SK-N-SH (cell line): ENCODE measurements at regions not wholly inside any gene's neighbourhood (a gene's known extent, or its start where the extent isn't known, plus 50 kb on each side); places are given as distances from the start of the nearest gene placed in this dataset.
A peak's percentile ranks its signal among the peaks of the same experiment; 100 is the strongest.

Experiments
- CTCF ChIA-PET: fragments of 300-600, 350-600 bp; formaldehyde crosslinking; extraction: SDS; loops from one replicate; lab custom pipeline; 2021; lab: Yijun Ruan, JAX
- POLR2A ChIA-PET: fragments of 350-600 bp; sonication (Branson Sonifier 250); formaldehyde crosslinking; extraction: SDS; loops from one replicate; lab custom pipeline; 2020; ENCODE audit warnings: antibody characterized with exemption, inconsistent platforms; lab: Yijun Ruan, JAX
- DNase-seq: peaks from one replicate; pipeline ENCODE4 v3.0.0; 2012
- H2AFZ ChIP-seq: fragments of 200-600 bp; sonication (generic); 2 replicates; pipeline ENCODE4 v1.8.1; 2016; ENCODE audit warnings: antibody characterized with exemption, mild to moderate bottlenecking, low read depth
- H3F3A ChIP-seq: fragments of 200-600 bp; sonication (generic); replicated peaks from 2 replicates; pipeline ENCODE3; 2016; ENCODE audit warnings: antibody characterized with exemption, mild to moderate bottlenecking; ENCODE audit not compliant: insufficient read depth
- H3K27ac ChIP-seq, 2 experiments: fragments of 200-500 bp in 1 of 2; fragments of 200-600 bp in 1 of 2; sonication (Bioruptor generic) in 1 of 2; sonication (generic), shearing (Covaris generic) in 1 of 2; 2 replicates each; pipeline versions ENCODE4 v1.5.1 to v1.6.1; 2014 to 2016; ENCODE audit warnings: low read depth in 2 of 2, inconsistent platforms in 1 of 2, low read length in 1 of 2, mild to moderate bottlenecking in 1 of 2, mixed read lengths in 1 of 2
- H3K27me3 ChIP-seq: fragments of 200-600 bp; sonication (generic), shearing (Covaris generic); 2 replicates; pipeline ENCODE4 v1.6.1; 2016; ENCODE audit warnings: mixed run types; ENCODE audit not compliant: insufficient read depth
- H3K36me3 ChIP-seq, 2 experiments: fragments of 200-500 bp in 1 of 2; fragments of 200-600 bp in 1 of 2; sonication (Bioruptor generic) in 1 of 2; sonication (generic) in 1 of 2; replicated peaks in 1 of 2; 2 replicates each; pipeline versions ENCODE3 to v1.5.1; 2014 to 2016; ENCODE audit warnings: low read length in 1 of 2, mild to moderate bottlenecking in 1 of 2; ENCODE audit not compliant: insufficient read depth in 2 of 2, control insufficient read depth in 1 of 2
- H3K4me1 ChIP-seq, 2 experiments: fragments of 200-500 bp in 1 of 2; fragments of 200-600 bp in 1 of 2; sonication (Bioruptor generic) in 1 of 2; sonication (generic), shearing (Covaris generic) in 1 of 2; 2 replicates each; pipeline versions ENCODE4 v1.5.1 to v1.6.1; 2014 to 2016; ENCODE audit warnings: low read depth in 1 of 2, low read length in 1 of 2, mixed run types in 1 of 2; ENCODE audit not compliant: insufficient read depth in 2 of 2, control insufficient read depth in 1 of 2
- H3K4me2 ChIP-seq: fragments of 200-600 bp; sonication (generic), shearing (Covaris generic); 2 replicates; pipeline ENCODE4 v1.6.1; 2017; ENCODE audit warnings: mixed run types
- H3K4me3 ChIP-seq, 2 experiments: fragments of 200-500 bp in 1 of 2; fragments of 200-600 bp in 1 of 2; sonication (Bioruptor generic) in 1 of 2; sonication (generic), shearing (Covaris generic) in 1 of 2; 2 replicates each; pipeline versions ENCODE4 v1.5.1 to v1.8.1; 2014 to 2016; ENCODE audit warnings: low read depth in 2 of 2, inconsistent platforms in 1 of 2, low read length in 1 of 2, mild to moderate bottlenecking in 1 of 2, mixed read lengths in 1 of 2, moderate library complexity in 1 of 2
- H3K79me2 ChIP-seq: fragments of 200-600 bp; sonication (generic); 2 replicates; pipeline ENCODE4 v1.8.1; 2017; ENCODE audit warnings: mild to moderate bottlenecking; ENCODE audit not compliant: insufficient read depth
- H3K9ac ChIP-seq: fragments of 200-600 bp; sonication (generic); 2 replicates; pipeline ENCODE4 v1.6.1; 2017; ENCODE audit warnings: mixed run types
- H3K9me2 ChIP-seq: fragments of 200-600 bp; sonication (generic); 2 replicates; pipeline ENCODE4 v1.6.1; 2017; ENCODE audit warnings: mixed run types
- H3K9me3 ChIP-seq: fragments of 200-600 bp; sonication (generic); 2 replicates; pipeline ENCODE4 v1.6.1; 2017; ENCODE audit warnings: mixed run types, mild to moderate bottlenecking, moderate library complexity
- H4K20me1 ChIP-seq: fragments of 200-600 bp; sonication (generic); 2 replicates; pipeline ENCODE4 v1.6.1; 2017; ENCODE audit warnings: mild to moderate bottlenecking, mixed run types; ENCODE audit not compliant: insufficient read depth
- CHD2 ChIP-seq: fragments of 150-350 bp; IDR thresholded peaks from 2 replicates; pipeline ENCODE4 v1.6.1; 2018; ENCODE audit warnings: low read length; ENCODE audit not compliant: partially characterized antibody
- EP300 ChIP-seq, 2 experiments: IDR thresholded peaks; 2 replicates each; pipeline versions ENCODE4 v1.4.0 to v1.6.1; 2012; ENCODE audit warnings: borderline replicate concordance in 1 of 2, low read depth in 1 of 2, low read length in 1 of 2
- FOXJ3 ChIP-seq: sonication (generic); formaldehyde crosslinking; IDR thresholded peaks from 2 replicates; pipeline ENCODE4 v1.5.1; 2020; ENCODE audit warnings: mild to moderate bottlenecking, missing genetic modification reagents
- GABPA ChIP-seq: IDR thresholded peaks from 2 replicates; pipeline ENCODE4 v1.4.0; 2012; ENCODE audit warnings: low read depth, mild to moderate bottlenecking
- JUND ChIP-seq: IDR thresholded peaks from 2 replicates; pipeline ENCODE4 v1.4.0; 2012
- MEF2A ChIP-seq: IDR thresholded peaks from 2 replicates; pipeline ENCODE4 v1.4.0; 2012; ENCODE audit warnings: low read depth, borderline replicate concordance
- NFIC ChIP-seq: IDR thresholded peaks from 2 replicates; pipeline ENCODE4 v1.4.0; 2012; ENCODE audit warnings: borderline replicate concordance
- PBX3 ChIP-seq: IDR thresholded peaks from 2 replicates; pipeline ENCODE4; 2012
- POLR2AphosphoS5 ChIP-seq: IDR thresholded peaks from 2 replicates; pipeline ENCODE4 v1.6.1; 2012; ENCODE audit warnings: low read depth, low read length
- RAD21 ChIP-seq: IDR thresholded peaks from 2 replicates; pipeline ENCODE4 v1.6.1; 2012; ENCODE audit warnings: mild to moderate bottlenecking, low read length
- RCOR1 ChIP-seq: fragments of 150-350 bp; IDR thresholded peaks from 2 replicates; pipeline ENCODE4 v1.6.1; 2017; ENCODE audit warnings: antibody characterized with exemption, low read length
- REST ChIP-seq: IDR thresholded peaks from 2 replicates; pipeline ENCODE4 v1.6.1; 2012; ENCODE audit warnings: mild to moderate bottlenecking, low read depth, low read length, moderate library complexity
- SIN3A ChIP-seq: IDR thresholded peaks from 2 replicates; pipeline ENCODE4 v1.6.1; 2012; ENCODE audit warnings: low read depth, mild to moderate bottlenecking, low read length, moderate library complexity, borderline replicate concordance
- TAF1 ChIP-seq: IDR thresholded peaks from 2 replicates; pipeline ENCODE4 v1.6.1; 2012; ENCODE audit warnings: low read depth, mild to moderate bottlenecking, low read length, moderate library complexity, borderline replicate concordance
- TEAD4 ChIP-seq: IDR thresholded peaks from 2 replicates; pipeline ENCODE4 v1.4.0; 2012; ENCODE audit warnings: mild to moderate bottlenecking, borderline replicate concordance; ENCODE audit not compliant: insufficient read depth
- USF2 ChIP-seq: fragments of 150-350 bp; IDR thresholded peaks from 2 replicates; pipeline ENCODE4 v1.6.1; 2017; ENCODE audit warnings: antibody characterized with exemption, low read length, low read depth, borderline replicate concordance
- WGBS: methylation state at CpG from one replicate; pipeline ENCODE4 v1.1.6; 2017; ENCODE audit warnings: low lambda C conversion rate; 5-methylcytosine and 5-hydroxymethylcytosine counted together

GRCh38 chr1:218735436-218736032 is 390.4 kb downstream of the TGFB2 start:
- Histone ChIP-seq H3F3A (no peaks in the 10 kb centered on the region), H3K27ac (no peak overlapping the region), H3K9me2 (no peaks in the 10 kb centered on the region), H3K79me2 (no peaks in the 10 kb centered on the region), H3K9me3 (no peaks in the 10 kb centered on the region), H4K20me1 (no peaks in the 10 kb centered on the region), H3K4me3 (no peak overlapping the region), H3K9ac (no peak overlapping the region), H3K27me3 (no peaks in the 10 kb centered on the region), H3K4me2 (no peak overlapping the region), H3K36me3 (no peaks in the 10 kb centered on the region), H3K4me1 (0 out of 4 replicates have a peak, but pooled peaks cover 0 to 6% of the 10 kb centered on the region in 2 experiments), H2AFZ (peak overlapping the region; percentile 43; the same call in 1 of the 2 replicates)
- no peak for TF ChIP-seq TAF1
- TF ChIP-seq JUND: 0 out of 2 replicates have a peak, but pooled peaks have one; percentile 28
- peak; percentile 10; the same call in 1 of the 2 replicates for TF ChIP-seq NFIC
- DNase-seq: no peak
- CTCF ChIA-PET: interaction anchor here (0.6 to 1.1 kb wide), 3 partner anchors 13 to 135 kb away, joined by 3 to 4 read pairs (median 3); no protein-coding TSS in a partner anchor
- POLR2A ChIA-PET: no interaction called here

- no peaks in the 10 kb centered on the region for H3K9me2 ChIP-seq
- CTCF ChIA-PET: no interaction called here
- POLR2A ChIA-PET: no interaction called here
- no peak overlapping the region for H3K9ac ChIP-seq
- WGBS: 76% methylated on average over 4 of the region's 4 CpGs
- no peak overlapping the region for H2AFZ ChIP-seq
- no peaks in the 10 kb centered on the region for H3K79me2 ChIP-seq
- no peaks in the 10 kb centered on the region for H3K9me3 ChIP-seq
- H3K36me3 ChIP-seq: no peaks in the 10 kb centered on the region
- no peak overlapping the region for H3K27ac ChIP-seq
- H3K4me3 ChIP-seq: no peak overlapping the region
- no peaks in the 10 kb centered on the region for H4K20me1 ChIP-seq
- H3F3A ChIP-seq: no peaks in the 10 kb centered on the region
- H3K27me3 ChIP-seq: no peaks in the 10 kb centered on the region
- peaks cover 0 to 6% of the 10 kb centered on the region in 2 experiments; a peak in 1 of 4 replicates for H3K4me1 ChIP-seq
- TF ChIP-seq USF2: no peak
- TF ChIP-seq RCOR1: no peak
- TF ChIP-seq EP300 (IDR thresholded peaks at IDR 0.05; ENCODE audit: borderline replicate concordance in 1 of 2, low read depth in 1 of 2, low read length in 1 of 2): no peak
- TF ChIP-seq MEF2A: no peak
- no peak for TF ChIP-seq SIN3A
- TF ChIP-seq FOXJ3 (CRISPR knock-in tag): no peak
- TF ChIP-seq JUND: no peak
- no peak for TF ChIP-seq NFIC
- no peak for TF ChIP-seq TEAD4
- no peak for TF ChIP-seq REST
- TF ChIP-seq PBX3: no peak
- no peak for TF ChIP-seq GABPA
- TF ChIP-seq CHD2: no peak
- TF ChIP-seq RAD21: no peak
- TF ChIP-seq POLR2AphosphoS5: no peak
- TF ChIP-seq, all 33 proteins: peak for 0
- no peak overlapping the region for H3K4me2 ChIP-seq
- no peak for DNase-seq
These were observed 394.3 kb downstream of the TGFB2 start for GRCh38 chr1:218739426-218739825.
